Astrocyte (in vitro differentiated cells and primary cell): ENCODE measurements at regions not wholly inside any gene's neighbourhood (a gene's known extent, or its start where the extent isn't known, plus 50 kb on each side); places are given as distances from the start of the nearest gene placed in this dataset.
"Not testable (repeated sequence)": the region's sequence is repeated elsewhere in the genome, so short reads cannot be mapped to it uniquely, and the experiment has no call there.

Experiments used
- DNase-seq: peaks from one replicate; pipeline ENCODE4 v3.0.0-alpha.2; 2010; ENCODE audit warnings: low read depth
- FAIRE-seq: peaks from 2 replicates; lab custom pipeline; 2011; peaks lifted over from hg19 to GRCh38; lab: Jason Lieb, UNC
- H2AFZ ChIP-seq: 2 replicates; pipeline ENCODE4 v1.6.0; 2012; ENCODE audit warnings: low read depth, low read length, inconsistent platforms
- H3K27ac ChIP-seq: 2 replicates; pipeline ENCODE4 v1.5.1; 2011; ENCODE audit warnings: low read depth, low read length, inconsistent platforms
- H3K27me3 ChIP-seq: 2 replicates; pipeline ENCODE4 v1.6.0; 2011; ENCODE audit warnings: low read length, inconsistent platforms; ENCODE audit not compliant: insufficient read depth
- H3K36me3 ChIP-seq: 2 replicates; pipeline ENCODE4 v1.5.1; 2011; ENCODE audit warnings: low read length, inconsistent platforms; ENCODE audit not compliant: insufficient read depth
- H3K4me1 ChIP-seq: 2 replicates; pipeline ENCODE4 v1.5.1; 2011; ENCODE audit warnings: low read length, inconsistent platforms; ENCODE audit not compliant: insufficient read depth
- H3K4me2 ChIP-seq: 2 replicates; pipeline ENCODE4 v1.6.0; 2012; ENCODE audit warnings: low read length, inconsistent platforms
- H3K4me3 ChIP-seq: 2 replicates; pipeline ENCODE4 v1.5.1; 2011; ENCODE audit warnings: low read depth, mild to moderate bottlenecking, low read length, inconsistent platforms; ENCODE audit not compliant: insufficient read depth
- H3K79me2 ChIP-seq: 2 replicates; pipeline ENCODE4 v1.6.0; 2012; ENCODE audit warnings: mild to moderate bottlenecking, low read length, inconsistent platforms; ENCODE audit not compliant: insufficient read depth
- H3K9ac ChIP-seq: 2 replicates; pipeline ENCODE4 v1.6.0; 2012; ENCODE audit warnings: mild to moderate bottlenecking, low read length, inconsistent platforms
- H3K9me3 ChIP-seq: 2 replicates; pipeline ENCODE4 v1.5.1; 2012; ENCODE audit warnings: low read depth, mild to moderate bottlenecking, low read length, inconsistent platforms; ENCODE audit not compliant: insufficient read depth
- H4K20me1 ChIP-seq: 2 replicates; pipeline ENCODE4 v1.6.0; 2012; ENCODE audit warnings: low read length, inconsistent platforms; ENCODE audit not compliant: insufficient read depth
- H3K27ac Mint-ChIP-seq: one replicate; pipeline ENCODE4 v1.8.0; 2021; ENCODE audit warnings: mild to moderate bottlenecking, mixed read lengths; ENCODE audit not compliant: unreplicated experiment
- H3K27me3 Mint-ChIP-seq: one replicate; pipeline ENCODE4 v1.8.0; 2021; ENCODE audit warnings: low read depth, mixed read lengths; ENCODE audit not compliant: unreplicated experiment
- H3K36me3 Mint-ChIP-seq: one replicate; pipeline ENCODE4 v1.8.0; 2021; ENCODE audit warnings: low read depth, mixed read lengths; ENCODE audit not compliant: unreplicated experiment
- H3K4me1 Mint-ChIP-seq: one replicate; pipeline ENCODE4 v1.8.0; 2021; ENCODE audit warnings: low read depth, mixed read lengths; ENCODE audit not compliant: unreplicated experiment
- H3K4me3 Mint-ChIP-seq: one replicate; pipeline ENCODE4 v1.8.0; 2021; ENCODE audit warnings: mild to moderate bottlenecking, moderate library complexity, mixed read lengths; ENCODE audit not compliant: unreplicated experiment
- H3K9me3 Mint-ChIP-seq: one replicate; pipeline ENCODE4 v1.8.0; 2021; ENCODE audit warnings: mild to moderate bottlenecking, mixed read lengths; ENCODE audit not compliant: unreplicated experiment
- CTCF ChIP-seq: IDR thresholded peaks from 2 replicates; pipeline ENCODE4 v1.5.1; 2011; ENCODE audit warnings: low read depth, mild to moderate bottlenecking, inconsistent platforms, low read length, moderate library complexity; ENCODE audit not compliant: insufficient read depth
- EZH2 ChIP-seq: IDR thresholded peaks from 2 replicates; pipeline ENCODE4 v1.6.1; 2012; ENCODE audit warnings: mild to moderate bottlenecking, low read length, inconsistent platforms; ENCODE audit not compliant: insufficient read depth

DNA sequence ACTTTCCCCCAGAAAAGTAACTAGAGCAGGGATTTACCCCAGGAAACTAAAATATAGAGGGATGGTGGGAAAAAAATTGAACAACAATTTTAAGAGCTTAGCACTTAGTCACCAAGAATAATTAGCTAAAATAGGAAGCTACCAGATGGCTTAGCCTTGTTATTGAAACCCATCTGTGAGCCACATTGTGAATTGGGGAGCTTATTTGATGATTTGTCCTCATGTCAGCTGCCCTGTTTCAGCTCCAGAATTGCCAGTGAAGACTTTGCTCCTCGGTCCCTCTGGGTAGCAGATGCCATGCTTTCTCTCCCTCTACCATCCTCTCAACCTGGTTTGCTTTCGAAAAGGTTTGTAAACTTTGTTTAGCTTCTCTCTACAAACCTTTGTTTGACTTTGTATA is 67.7 kb upstream of the PTHLH start:
- Histone ChIP-seq H3K9ac (no peak overlapping the region), H3K4me3 (no peak overlapping the region), H3K79me2 (no peaks in the 10 kb centered on the region), H4K20me1 (no peaks in the 10 kb centered on the region), H3K27me3 (no peaks in the 10 kb centered on the region), H3K9me3 (no peaks in the 10 kb centered on the region), H3K4me2 (no peak overlapping the region), H3K4me1 (no peaks in the 10 kb centered on the region), H2AFZ (no peak overlapping the region), H3K36me3 (no peaks in the 10 kb centered on the region), H3K27ac (no peak overlapping the region)
- Mint-ChIP-seq H3K4me1 (peaks cover 2% of the 10 kb centered on the region), H3K27me3 (peaks cover 2% of the 10 kb centered on the region), H3K36me3 (no peaks in the 10 kb centered on the region), H3K9me3 (no peaks in the 10 kb centered on the region), H3K27ac (no peak overlapping the region), H3K4me3 (no peak overlapping the region)
- FAIRE-seq, result no peak
- no peak for TF ChIP-seq EZH2
- no peak for TF ChIP-seq CTCF
- DNase-seq, result no peak

DNA sequence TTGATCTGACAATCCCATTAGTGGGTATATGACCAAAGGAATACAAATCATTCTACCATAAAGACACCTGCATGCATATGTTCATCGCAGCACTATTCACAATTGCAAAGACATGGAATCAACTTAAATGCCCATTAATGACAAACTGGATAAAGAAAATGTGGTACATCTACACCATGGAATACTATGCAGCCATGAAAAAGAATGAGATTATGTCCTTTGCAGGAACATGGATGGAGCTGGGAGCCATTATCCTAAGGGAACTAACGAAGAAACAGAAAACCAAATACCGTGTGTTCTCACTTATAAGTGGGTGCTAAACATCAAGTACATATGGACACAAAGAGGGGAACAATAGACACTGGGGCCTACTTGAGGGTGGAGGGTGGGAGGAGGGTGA is 74.1 kb upstream of the PTHLH start:
- H3K79me2 ChIP-seq, H2AFZ ChIP-seq, H3K27ac ChIP-seq, DNase-seq, H3K36me3 ChIP-seq, H3K36me3 Mint-ChIP-seq, H3K9me3 ChIP-seq, H3K4me2 ChIP-seq, H3K4me3 Mint-ChIP-seq, H3K4me1 Mint-ChIP-seq, H3K27me3 Mint-ChIP-seq, H3K27me3 ChIP-seq, H4K20me1 ChIP-seq, H3K27ac Mint-ChIP-seq, FAIRE-seq, H3K9me3 Mint-ChIP-seq, H3K4me1 ChIP-seq, H3K9ac ChIP-seq, H3K4me3 ChIP-seq: not testable (repeated sequence)

- no peak overlapping the region for H3K4me3 ChIP-seq
- H3K27ac ChIP-seq, result no peak overlapping the region
- no peaks in the 10 kb centered on the region for H3K36me3 Mint-ChIP-seq
- no peaks in the 10 kb centered on the region for H4K20me1 ChIP-seq
- TF ChIP-seq EZH2 (no peak), CTCF (no peak)
- no peak overlapping the region for H3K9ac ChIP-seq
- no peak for FAIRE-seq
- no peaks in the 10 kb centered on the region for H3K79me2 ChIP-seq
- no peak overlapping the region for H2AFZ ChIP-seq
- DNase-seq, result no peak
- H3K4me3 Mint-ChIP-seq, result peak overlapping the region; percentile 45
- H3K27me3 ChIP-seq, result no peaks in the 10 kb centered on the region
- H3K27me3 Mint-ChIP-seq, result no peaks in the 10 kb centered on the region
- H3K4me2 ChIP-seq, result no peak overlapping the region
- H3K9me3 ChIP-seq, result no peaks in the 10 kb centered on the region
- H3K36me3 ChIP-seq, result no peaks in the 10 kb centered on the region
- H3K27ac Mint-ChIP-seq, result peak overlapping the region; percentile 95
- H3K4me1 ChIP-seq, result no peaks in the 10 kb centered on the region
- peaks cover 2% of the 10 kb centered on the region for H3K9me3 Mint-ChIP-seq
- H3K4me1 Mint-ChIP-seq, result peaks cover 7% of the 10 kb centered on the region
These were observed 78.1 kb upstream of the PTHLH start for GRCh38 chr12:28050606-28051005.
